ENCODE measurements at regions not wholly inside any gene's neighbourhood (a gene's known extent, or its start where the extent isn't known, plus 50 kb on each side); places are given as distances from the start of the nearest gene placed in this dataset.

DNA sequence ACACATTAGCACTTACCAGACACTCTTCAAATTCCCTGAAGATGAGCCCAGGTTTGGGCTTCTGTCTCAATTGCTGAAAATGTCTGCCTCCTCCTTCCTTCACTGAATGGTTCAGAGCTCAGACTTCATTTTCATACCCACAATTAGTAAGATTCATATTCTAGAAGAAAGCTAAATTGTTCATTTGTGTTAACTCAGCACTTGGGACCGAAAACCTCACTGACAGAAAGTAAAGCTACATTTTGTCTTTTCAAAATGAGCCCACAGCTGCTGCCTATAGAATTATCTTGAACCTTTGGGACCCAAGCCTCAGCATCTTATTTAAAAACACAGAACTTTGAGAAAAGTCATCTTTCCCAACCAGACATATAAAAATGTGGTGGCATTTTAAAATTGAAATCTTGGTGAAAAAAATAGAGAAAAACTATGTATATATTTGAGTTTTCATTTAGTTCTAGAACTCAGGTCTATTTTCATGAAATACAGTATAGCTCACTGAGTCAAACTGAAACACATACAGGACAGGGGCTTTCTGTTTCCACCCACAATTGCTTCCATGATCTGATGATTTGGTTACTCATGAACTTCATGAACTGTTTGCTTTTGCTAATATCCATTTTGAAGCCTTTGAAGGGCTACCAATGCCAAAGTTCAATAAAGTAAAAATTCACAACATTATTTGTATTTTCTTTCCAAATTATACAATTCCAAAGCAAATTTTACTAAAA lies 119.1 kb upstream of the PFKP start:
- Histone ChIP-seq H3K4me3 (no peak overlapping the region), H3K36me3 (no peaks in the 10 kb centered on the region), H3K4me1 (no peaks in the 10 kb centered on the region), H3K27ac (no peak overlapping the region), H3K27me3 (peaks cover 0 to 25% of the 10 kb centered on the region in 2 donors), H3K9me3 (no peaks in the 10 kb centered on the region)
- intact Hi-C loops (cut with DNase I; ENCODE audit: low total_unique reads), result no loop called here
- TF ChIP-seq, protein P1, sequence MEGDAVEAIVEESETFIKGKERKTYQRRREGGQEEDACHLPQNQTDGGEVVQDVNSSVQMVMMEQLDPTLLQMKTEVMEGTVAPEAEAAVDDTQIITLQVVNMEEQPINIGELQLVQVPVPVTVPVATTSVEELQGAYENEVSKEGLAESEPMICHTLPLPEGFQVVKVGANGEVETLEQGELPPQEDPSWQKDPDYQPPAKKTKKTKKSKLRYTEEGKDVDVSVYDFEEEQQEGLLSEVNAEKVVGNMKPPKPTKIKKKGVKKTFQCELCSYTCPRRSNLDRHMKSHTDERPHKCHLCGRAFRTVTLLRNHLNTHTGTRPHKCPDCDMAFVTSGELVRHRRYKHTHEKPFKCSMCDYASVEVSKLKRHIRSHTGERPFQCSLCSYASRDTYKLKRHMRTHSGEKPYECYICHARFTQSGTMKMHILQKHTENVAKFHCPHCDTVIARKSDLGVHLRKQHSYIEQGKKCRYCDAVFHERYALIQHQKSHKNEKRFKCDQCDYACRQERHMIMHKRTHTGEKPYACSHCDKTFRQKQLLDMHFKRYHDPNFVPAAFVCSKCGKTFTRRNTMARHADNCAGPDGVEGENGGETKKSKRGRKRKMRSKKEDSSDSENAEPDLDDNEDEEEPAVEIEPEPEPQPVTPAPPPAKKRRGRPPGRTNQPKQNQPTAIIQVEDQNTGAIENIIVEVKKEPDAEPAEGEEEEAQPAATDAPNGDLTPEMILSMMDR (IDR thresholded peaks at IDR 0.05), result no peak
- DNase-seq, result no peak

- TF ChIP-seq, protein P1 (IDR thresholded peaks at IDR 0.05), result no peak
- H3K27me3 ChIP-seq, result peaks cover 0 to 16% of the 10 kb centered on the region in 2 donors
- H3K4me1 ChIP-seq, result no peaks in the 10 kb centered on the region
- H3K4me3 ChIP-seq, result no peak overlapping the region
- intact Hi-C loops (cut with DNase I; ENCODE audit: low total_unique reads), result no loop called here
- no peak overlapping the region for H3K27ac ChIP-seq
- no peaks in the 10 kb centered on the region for H3K9me3 ChIP-seq
- DNase-seq, result no peak
- no peaks in the 10 kb centered on the region for H3K36me3 ChIP-seq
These were observed 122.6 kb upstream of the PFKP start for GRCh38 chr10:2944788-2945187.

DNA sequence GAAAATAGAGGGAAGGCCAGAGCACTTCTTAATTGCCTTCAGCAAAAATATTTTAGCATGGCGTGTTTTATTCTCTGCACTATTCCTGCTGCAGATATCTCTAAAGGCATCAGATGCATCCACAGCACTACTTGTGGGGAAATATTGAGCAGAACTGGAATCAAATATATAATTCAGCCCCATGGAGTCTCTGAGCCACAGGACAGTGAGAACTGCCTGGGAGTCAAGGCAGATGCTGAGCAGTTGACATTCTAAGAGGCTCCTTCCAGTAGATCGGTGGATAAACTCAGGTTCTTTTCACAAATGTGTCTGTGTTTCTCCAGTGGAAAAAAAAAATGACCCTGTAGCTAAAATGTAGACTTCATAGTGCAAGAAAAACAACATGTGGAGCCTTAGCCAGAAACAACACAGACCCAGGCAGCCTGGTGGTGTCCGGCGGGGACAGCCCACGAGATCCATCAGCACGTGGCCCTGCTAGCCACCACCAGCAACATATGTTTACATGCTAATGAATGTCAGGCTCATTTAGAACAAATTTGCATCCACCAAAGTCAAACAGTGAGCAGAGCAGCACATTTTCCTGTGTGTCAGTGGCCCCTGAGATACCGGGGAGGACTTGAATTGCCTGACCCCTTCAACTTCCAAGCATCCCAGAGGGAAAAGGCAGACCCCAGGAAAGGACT lies 123.3 kb upstream of the PFKP start:
- no peak overlapping the region for H3K4me3 ChIP-seq
- H3K27me3 ChIP-seq, result peaks cover 0 to 15% of the 10 kb centered on the region in 2 donors
- intact Hi-C loops (cut with DNase I; ENCODE audit: low total_unique reads), result no loop called here
- no peaks in the 10 kb centered on the region for H3K4me1 ChIP-seq
- no peaks in the 10 kb centered on the region for H3K36me3 ChIP-seq
- H3K27ac ChIP-seq, result no peak overlapping the region
- TF ChIP-seq, protein P1 (IDR thresholded peaks at IDR 0.05), result no peak
- DNase-seq, result no peak
- H3K9me3 ChIP-seq, result no peaks in the 10 kb centered on the region

DNA sequence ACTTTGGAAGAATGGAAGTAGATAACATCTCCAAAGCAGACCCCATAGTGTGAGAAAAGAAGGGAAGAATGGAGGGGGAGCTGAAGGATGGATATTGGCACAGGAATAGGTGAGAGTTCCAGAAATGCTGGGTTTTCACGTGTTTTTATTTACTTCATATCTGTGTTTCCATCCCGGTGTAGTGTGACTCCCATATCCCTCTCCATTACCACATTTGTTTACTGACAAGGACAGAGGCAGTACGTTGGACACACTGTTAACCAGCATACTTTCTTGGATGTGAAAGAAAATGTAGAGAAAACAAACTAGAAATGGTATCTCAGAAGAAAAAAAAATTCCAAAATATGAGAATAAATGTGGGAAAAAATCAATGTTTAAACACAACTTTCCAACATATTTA lies 124.4 kb upstream of the PFKP start:
- H3K27me3 ChIP-seq, result peaks cover 0 to 22% of the 10 kb centered on the region in 2 donors
- no peaks in the 10 kb centered on the region for H3K9me3 ChIP-seq
- H3K4me3 ChIP-seq, result no peak overlapping the region
- no peak for DNase-seq
- no peaks in the 10 kb centered on the region for H3K4me1 ChIP-seq
- TF ChIP-seq, protein P1 (IDR thresholded peaks at IDR 0.05), result no peak
- H3K36me3 ChIP-seq, result no peaks in the 10 kb centered on the region
- intact Hi-C loops (cut with DNase I; ENCODE audit: low total_unique reads), result no loop called here
- H3K27ac ChIP-seq, result no peak overlapping the region

DNA sequence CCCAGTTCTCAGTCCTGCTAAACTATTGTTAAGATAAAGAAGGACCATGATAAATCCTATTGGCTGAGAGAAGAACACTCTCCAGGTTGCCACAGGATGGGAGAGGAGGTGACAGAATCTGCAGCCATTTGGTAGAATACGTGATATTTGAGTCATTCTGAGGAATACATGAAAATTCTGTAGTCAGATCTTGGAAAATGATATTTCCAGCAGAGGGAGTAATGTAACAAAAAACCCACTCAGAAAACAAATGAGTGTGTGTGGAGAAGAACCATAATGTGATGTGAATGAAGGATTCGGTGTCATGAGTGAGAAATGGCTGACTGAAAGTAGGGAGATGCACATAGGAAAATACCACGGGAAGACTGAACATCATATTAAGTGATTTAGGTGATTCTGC lies 128.5 kb upstream of the PFKP start:
- Histone ChIP-seq H3K4me1 (no peaks in the 10 kb centered on the region), H3K4me3 (no peak overlapping the region), H3K27ac (no peak overlapping the region), H3K36me3 (no peaks in the 10 kb centered on the region), H3K9me3 (no peaks in the 10 kb centered on the region), H3K27me3 (peaks cover 0 to 35% of the 10 kb centered on the region in 2 donors)
- TF ChIP-seq, protein P1 (IDR thresholded peaks at IDR 0.05), result no peak
- no peak for DNase-seq
- intact Hi-C loops (cut with DNase I; ENCODE audit: low total_unique reads), result no loop called here

All from tibial artery (tissue), 4 donors.